H9 (cell line): ENCODE measurements at regions not wholly inside any gene's neighbourhood (a gene's known extent, or its start where the extent isn't known, plus 50 kb on each side); places are given as distances from the start of the nearest gene placed in this dataset.
"Not testable (repeated sequence)": the region's sequence is repeated elsewhere in the genome, so short reads cannot be mapped to it uniquely, and the experiment has no call there.

Source experiments
- DNase-seq: peaks from one replicate; pipeline ENCODE4 v3.0.0-alpha.2; 2017
- H2AFZ ChIP-seq: one replicate; pipeline ENCODE4 v1.6.1; 2013; ENCODE audit warnings: mild to moderate bottlenecking, low read length, control low read depth, moderate library complexity
- H2AK5ac ChIP-seq: 2 replicates; pipeline ENCODE4 v1.6.1; 2013; ENCODE audit warnings: low read length, control low read depth, mixed read lengths; ENCODE audit not compliant: insufficient read length
- H2BK120ac ChIP-seq: one replicate; pipeline ENCODE4 v1.6.1; 2013; ENCODE audit warnings: low read depth, mild to moderate bottlenecking, low read length, control low read depth, inconsistent platforms; ENCODE audit not compliant: poor library complexity, severe bottlenecking
- H2BK12ac ChIP-seq: 2 replicates; pipeline ENCODE4 v1.6.1; 2013; ENCODE audit warnings: low read length, control low read depth, mixed read lengths, low read depth; ENCODE audit not compliant: insufficient read length
- H2BK15ac ChIP-seq: 2 replicates; pipeline ENCODE4 v1.6.1; 2013; ENCODE audit warnings: low read depth, low read length, control low read depth
- H2BK20ac ChIP-seq: one replicate; pipeline ENCODE4 v1.6.1; 2013; ENCODE audit warnings: low read depth, mild to moderate bottlenecking, low read length, control low read depth, inconsistent platforms; ENCODE audit not compliant: poor library complexity, severe bottlenecking
- H2BK5ac ChIP-seq: 2 replicates; pipeline ENCODE4 v1.6.1; 2013; ENCODE audit warnings: low read length, control low read depth, mixed read lengths; ENCODE audit not compliant: insufficient read length
- H3K14ac ChIP-seq: 2 replicates; pipeline ENCODE4 v1.6.1; 2013; ENCODE audit warnings: low read length, control low read depth; ENCODE audit not compliant: insufficient read depth
- H3K18ac ChIP-seq: 2 replicates; pipeline ENCODE4 v1.6.1; 2013; ENCODE audit warnings: low read depth, mild to moderate bottlenecking, mixed read lengths, low read length, control low read depth; ENCODE audit not compliant: insufficient read length
- H3K23ac ChIP-seq: 2 replicates; pipeline ENCODE4 v1.6.1; 2013; ENCODE audit warnings: low read length, control low read depth, mixed read lengths, low read depth; ENCODE audit not compliant: insufficient read length
- H3K23me2 ChIP-seq: 2 replicates; pipeline ENCODE4 v1.6.1; 2013; ENCODE audit warnings: low read depth, mild to moderate bottlenecking, mixed read lengths, low read length, control low read depth; ENCODE audit not compliant: insufficient read length, poor library complexity, severe bottlenecking
- H3K27ac ChIP-seq: 2 replicates; pipeline ENCODE4 v1.5.1; 2013; ENCODE audit warnings: low read length, control low read depth, mixed read lengths, low read depth; ENCODE audit not compliant: insufficient read length
- H3K27me3 ChIP-seq: 2 replicates; pipeline ENCODE4 v1.6.1; 2013; ENCODE audit warnings: low read length, control low read depth, inconsistent platforms; ENCODE audit not compliant: insufficient read depth
- H3K4ac ChIP-seq: 2 replicates; pipeline ENCODE4 v1.6.1; 2013; ENCODE audit warnings: low read depth, mild to moderate bottlenecking, control low read depth, inconsistent platforms, low read length, moderate library complexity
- H3K4me1 ChIP-seq: 2 replicates; pipeline ENCODE4 v1.6.1; 2013; ENCODE audit warnings: low read length, control low read depth, inconsistent platforms; ENCODE audit not compliant: insufficient read depth
- H3K4me2 ChIP-seq: 2 replicates; pipeline ENCODE4 v1.6.1; 2013; ENCODE audit warnings: low read length, control low read depth, mixed read lengths; ENCODE audit not compliant: insufficient read length, insufficient read depth
- H3K56ac ChIP-seq: 2 replicates; pipeline ENCODE4 v1.6.1; 2013; ENCODE audit warnings: low read depth, mild to moderate bottlenecking, mixed read lengths, low read length, control low read depth; ENCODE audit not compliant: insufficient read length
- H3K79me1 ChIP-seq: 2 replicates; pipeline ENCODE4 v1.6.1; 2013; ENCODE audit warnings: low read depth, mild to moderate bottlenecking, moderate library complexity, low read length, control low read depth, inconsistent platforms; ENCODE audit not compliant: insufficient read depth, poor library complexity, severe bottlenecking
- H3K79me2 ChIP-seq: 2 replicates; pipeline ENCODE4 v1.6.1; 2013; ENCODE audit warnings: low read length, control low read depth, inconsistent platforms; ENCODE audit not compliant: insufficient read depth
- H3K9ac ChIP-seq: 2 replicates; pipeline ENCODE4 v1.6.1; 2013; ENCODE audit warnings: low read length, control low read depth, mixed read lengths; ENCODE audit not compliant: insufficient read length; ENCODE audit errors: extremely low read depth
- H3K9me3 ChIP-seq: one replicate; pipeline ENCODE4 v1.6.1; 2013; ENCODE audit warnings: low read depth, low read length, inconsistent platforms; ENCODE audit not compliant: control insufficient read depth
- H3T11ph ChIP-seq: one replicate; pipeline ENCODE4 v1.6.1; 2013; ENCODE audit warnings: mild to moderate bottlenecking, low read length, control low read depth, inconsistent platforms
- H4K20me1 ChIP-seq: one replicate; pipeline ENCODE4 v1.6.1; 2013; ENCODE audit not compliant: control insufficient read depth, insufficient read length, insufficient read depth
- H4K5ac ChIP-seq: 2 replicates; pipeline ENCODE4 v1.6.1; 2013; ENCODE audit warnings: low read depth, mild to moderate bottlenecking, mixed read lengths, low read length, control low read depth; ENCODE audit not compliant: insufficient read length
- H4K8ac ChIP-seq: replicated peaks from 2 replicates; pipeline ENCODE4 v1.6.1; 2013; ENCODE audit warnings: low read length, control low read depth, mixed read lengths, low read depth; ENCODE audit not compliant: insufficient read length
- H4K91ac ChIP-seq: 2 replicates; pipeline ENCODE4 v1.6.1; 2013; ENCODE audit warnings: low read depth, mild to moderate bottlenecking, moderate library complexity, mixed read lengths, low read length, control low read depth; ENCODE audit not compliant: insufficient read length
- H3K27ac Mint-ChIP-seq, 3 experiments: 2 replicates in 2 of 3; 3 replicates in 1 of 3; pipeline ENCODE4 v1.8.0; 2020 to 2021; ENCODE audit warnings: mixed read lengths in 3 of 3, mild to moderate bottlenecking in 1 of 3, moderate library complexity in 1 of 3
- H3K27me3 Mint-ChIP-seq: 2 replicates; pipeline ENCODE4 v1.8.0; 2021; ENCODE audit warnings: low read depth, mild to moderate bottlenecking, moderate library complexity, mixed read lengths
- H3K36me3 Mint-ChIP-seq, 3 experiments: 2 replicates in 2 of 3; 3 replicates in 1 of 3; pipeline ENCODE4 v1.8.0; 2020 to 2021; ENCODE audit warnings: low read depth in 3 of 3, mixed read lengths in 3 of 3; ENCODE audit not compliant: insufficient read depth in 1 of 3
- H3K4me1 Mint-ChIP-seq, 2 experiments: 2 replicates each; pipeline ENCODE4 v1.8.0; 2020; ENCODE audit warnings: mixed read lengths in 2 of 2
- H3K4me3 Mint-ChIP-seq, 2 experiments: 2 replicates in 1 of 2; 3 replicates in 1 of 2; pipeline ENCODE4 v1.8.0; 2020 to 2021; ENCODE audit warnings: mild to moderate bottlenecking in 2 of 2, mixed read lengths in 2 of 2, moderate library complexity in 1 of 2
- H3K9me3 Mint-ChIP-seq, 2 experiments: 2 replicates in 1 of 2; 3 replicates in 1 of 2; pipeline ENCODE4 v1.8.0; 2020; ENCODE audit warnings: mild to moderate bottlenecking in 2 of 2, mixed read lengths in 2 of 2, moderate library complexity in 1 of 2
- WGBS: extraction: QIAGEN DNeasy Blood & Tissue Kit; methylation state at CpG from one replicate; pipeline ENCODE4 v1.1.7; 2013; ENCODE audit warnings: missing lambda C conversion rate, low lambda C conversion rate, mixed read lengths; ENCODE audit not compliant: insufficient read length; ENCODE audit errors: extremely low coverage; 5-methylcytosine and 5-hydroxymethylcytosine counted together

DNA sequence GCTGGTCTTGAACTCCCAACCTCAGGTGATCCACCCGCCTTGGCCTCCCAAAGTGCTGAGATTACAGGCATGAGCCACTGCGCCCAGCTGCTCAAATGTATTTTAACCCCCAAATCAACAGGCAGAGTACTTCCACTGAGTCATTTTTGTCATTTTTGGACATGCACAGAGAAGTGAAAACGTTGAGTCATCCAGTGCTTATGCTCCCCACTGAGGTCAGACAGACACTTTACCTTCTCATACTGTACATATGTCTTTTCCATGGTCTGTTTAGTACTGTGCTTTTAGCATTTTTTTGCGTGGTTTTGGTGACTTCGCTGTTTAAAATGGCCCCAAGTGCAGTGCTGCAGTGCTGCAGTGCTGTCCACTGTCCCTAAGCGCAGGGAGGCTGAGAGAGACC is 99.1 kb downstream of the TBC1D26 start:
- not testable (repeated sequence) for H4K8ac ChIP-seq, H3T11ph ChIP-seq, H3K9ac ChIP-seq, H2BK5ac ChIP-seq, H3K79me1 ChIP-seq, H3K27ac ChIP-seq, DNase-seq, H3K27ac Mint-ChIP-seq, H2AFZ ChIP-seq, H2AK5ac ChIP-seq, H3K23me2 ChIP-seq, H3K27me3 Mint-ChIP-seq, H2BK12ac ChIP-seq, H3K18ac ChIP-seq, H3K4me3 Mint-ChIP-seq, H4K5ac ChIP-seq, H3K4me1 Mint-ChIP-seq, H2BK20ac ChIP-seq, H2BK120ac ChIP-seq, H4K91ac ChIP-seq, H3K4me2 ChIP-seq, H3K9me3 Mint-ChIP-seq, H3K4ac ChIP-seq, H3K14ac ChIP-seq, H3K36me3 Mint-ChIP-seq, H3K23ac ChIP-seq, H3K56ac ChIP-seq, H4K20me1 ChIP-seq, H3K27me3 ChIP-seq, H3K79me2 ChIP-seq, H3K4me1 ChIP-seq, H3K9me3 ChIP-seq, H2BK15ac ChIP-seq
- no CpG with 5 or more reads among the region's 6 CpGs for WGBS

DNA sequence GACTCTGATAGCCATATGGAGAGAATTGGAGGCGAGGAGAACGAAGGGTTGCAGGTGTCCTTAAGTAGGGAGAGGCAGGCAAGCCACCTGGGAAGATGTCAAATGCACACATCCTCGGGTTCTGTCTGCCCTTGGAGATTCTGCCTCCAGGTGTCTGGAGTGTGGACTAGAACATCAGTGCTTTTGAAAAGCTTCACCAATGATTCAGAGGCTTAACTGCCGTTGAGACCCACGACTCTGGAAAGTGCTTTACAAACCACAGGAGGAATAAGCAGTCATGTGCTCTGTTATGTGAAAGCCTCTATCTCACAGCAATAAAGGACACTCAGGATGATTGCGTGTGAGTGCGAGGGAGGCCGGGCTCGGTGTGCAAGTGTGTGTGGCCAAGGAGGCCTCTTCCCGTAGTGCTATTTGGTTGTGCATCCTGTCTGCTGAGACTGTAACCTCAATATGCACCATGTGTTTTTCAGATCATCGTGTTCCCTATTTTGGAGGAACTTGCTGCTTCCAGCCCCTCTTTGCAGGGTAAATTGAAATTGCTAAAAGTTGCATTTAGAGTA is 100.9 kb downstream of the TBC1D26 start:
- H3K27me3 Mint-ChIP-seq, H3K4ac ChIP-seq, H3K56ac ChIP-seq, H4K91ac ChIP-seq, H3K36me3 Mint-ChIP-seq, H2AK5ac ChIP-seq, H3K79me2 ChIP-seq, H3K14ac ChIP-seq, H4K5ac ChIP-seq, H2BK5ac ChIP-seq, H3K79me1 ChIP-seq, H3K23ac ChIP-seq, H4K20me1 ChIP-seq, H3K4me1 ChIP-seq, H3K27ac Mint-ChIP-seq, H2BK15ac ChIP-seq, H3K18ac ChIP-seq, H3T11ph ChIP-seq, H3K9me3 ChIP-seq, H2AFZ ChIP-seq, DNase-seq, H3K4me2 ChIP-seq, H2BK12ac ChIP-seq, H3K4me1 Mint-ChIP-seq, H3K4me3 Mint-ChIP-seq, H3K27ac ChIP-seq, H3K27me3 ChIP-seq, H2BK120ac ChIP-seq, H3K9ac ChIP-seq, H3K23me2 ChIP-seq, H4K8ac ChIP-seq, H3K9me3 Mint-ChIP-seq, H2BK20ac ChIP-seq: not testable (repeated sequence)
- no CpG with 5 or more reads among the region's 11 CpGs for WGBS
